ENCODE measurements at regions not wholly inside any gene's neighbourhood (a gene's known extent, or its start where the extent isn't known, plus 50 kb on each side); places are given as distances from the start of the nearest gene placed in this dataset.
A peak's percentile ranks its signal among the peaks of the same experiment; 100 is the strongest.
"Not testable (repeated sequence)": the region's sequence is repeated elsewhere in the genome, so short reads cannot be mapped to it uniquely, and the experiment has no call there.

- DNase-seq = no peak
Observed at GRCh38 chr6:84346372-84346771, 118.9 kb upstream of the CEP162 start.

- DNase-seq = no peak
Observed at GRCh38 chr6:84344005-84344404, 116.6 kb upstream of the CEP162 start.

GRCh38 chr6:84340422-84340821 is 113.0 kb upstream of the CEP162 start:
- no peak for DNase-seq

- DNase-seq = no peak
Observed at GRCh38 chr6:84333842-84334241, 106.4 kb upstream of the CEP162 start.

- no peak for DNase-seq
Observed at GRCh38 chr6:84332139-84333034, 104.9 kb upstream of the CEP162 start.

- DNase-seq = no peak
Observed at GRCh38 chr6:84330325-84330724, 102.9 kb upstream of the CEP162 start.

- DNase-seq = no peak
Observed at GRCh38 chr6:84329516-84329915, 102.1 kb upstream of the CEP162 start.

GRCh38 chr6:84329077-84329476 is 101.6 kb upstream of the CEP162 start:
- DNase-seq = no peak

- DNase-seq = no peak
Observed at GRCh38 chr6:84317463-84317862, 90.0 kb upstream of the CEP162 start.

GRCh38 chr6:84314377-84314898 is 87.0 kb upstream of the CEP162 start:
- no peak for DNase-seq

- DNase-seq = no peak
Observed at GRCh38 chr6:84309336-84309735, 81.9 kb upstream of the CEP162 start.

GRCh38 chr6:84304881-84305280 is 77.4 kb upstream of the CEP162 start:
- DNase-seq = no peak

- not testable (repeated sequence) for DNase-seq
Observed at GRCh38 chr6:84291033-84291432, 63.6 kb upstream of the CEP162 start.

- DNase-seq = no peak
Observed at GRCh38 chr6:84284428-84285049, 57.1 kb upstream of the CEP162 start.

- DNase-seq = peak; percentile 63
Observed at GRCh38 chr6:84282550-84282949, 55.1 kb upstream of the CEP162 start.

- no peak for DNase-seq
Observed at GRCh38 chr6:84280639-84281038, 53.2 kb upstream of the CEP162 start.

GRCh38 chr6:84280030-84280429 is 52.6 kb upstream of the CEP162 start:
- DNase-seq = peak; percentile 71

- DNase-seq = peak; percentile 33
Observed at GRCh38 chr6:84278321-84278998, 51.0 kb upstream of the CEP162 start.

Data from fibroblast of skin of right biceps (primary cell).